K562 (cell line): ENCODE measurements at regions not wholly inside any gene's neighbourhood (a gene's known extent, or its start where the extent isn't known, plus 50 kb on each side); places are given as distances from the start of the nearest gene placed in this dataset.

Experiments
- ATAC-seq: fragments of 200-7000 bp; cut with Tn5 transposase; 3 replicates; pipeline ENCODE4 v1.9.1; 2020; ENCODE audit warnings: moderate library complexity
- BruUV-seq: library from RNA; stranded (reverse); fragments of 400-500 nt; replicated peaks from 2 replicates; lab custom pipeline; 2021; lab: Mats Ljungman, UMichigan
- CTCF ChIA-PET: fragments of 300-600 bp; formaldehyde crosslinking; extraction: SDS; loops from one replicate; lab custom pipeline; 2021; ENCODE audit warnings: low intra/inter-chr PET ratio; lab: Yijun Ruan, JAX
- POLR2A ChIA-PET: fragments of 300-600, 350-650 bp; sonication (Branson Sonifier 250); formaldehyde crosslinking; extraction: SDS; loops from one replicate; lab custom pipeline; 2021; ENCODE audit warnings: antibody characterized with exemption, inconsistent platforms; lab: Yijun Ruan, JAX
- DNase-seq, 4 experiments: peaks; one replicate each; pipeline versions ENCODE4 v3.0.0 to v3.0.0-alpha.2; 2011 to 2018; ENCODE audit warnings: low spot score in 3 of 4, mixed read lengths in 3 of 4; ENCODE audit errors: extremely low read depth in 1 of 4
- FAIRE-seq: peaks from 2 replicates; lab custom pipeline; 2011; peaks lifted over from hg19 to GRCh38; lab: Jason Lieb, UNC
- H2AFZ ChIP-seq: 2 replicates; pipeline ENCODE4 v1.6.0; 2011; ENCODE audit warnings: low read depth, low read length, control low read depth, inconsistent platforms
- H3K27ac ChIP-seq: fragments of 200-600 bp; 3 replicates; pipeline ENCODE4 v1.8.0; 2011; ENCODE audit warnings: low read depth, mild to moderate bottlenecking, control low read depth, inconsistent platforms, low read length, moderate library complexity, mixed read lengths; ENCODE audit errors: extremely low read depth
- H3K27me3 ChIP-seq, 2 experiments: fragments of 300-600 bp in 1 of 2; 2 replicates in 1 of 2; 3 replicates in 1 of 2; pipeline versions ENCODE4 v1.6.0 to v1.8.0; 2011; ENCODE audit warnings: inconsistent platforms in 2 of 2, low read length in 2 of 2, mild to moderate bottlenecking in 1 of 2, mixed read lengths in 1 of 2, moderate library complexity in 1 of 2; ENCODE audit not compliant: control insufficient read depth in 2 of 2, insufficient read depth in 2 of 2
- H3K36me3 ChIP-seq: fragments of 300-600 bp; 3 replicates; pipeline ENCODE4 v1.8.0; 2011; ENCODE audit warnings: mild to moderate bottlenecking, low read length, inconsistent platforms; ENCODE audit not compliant: control insufficient read depth, insufficient read depth
- H3K4me1 ChIP-seq, 2 experiments: fragments of 200-600 bp in 1 of 2; replicated peaks in 1 of 2; 2 replicates in 1 of 2; 3 replicates in 1 of 2; pipeline versions ENCODE4 v1.5.1 to v1.8.0; 2011; ENCODE audit warnings: inconsistent platforms in 2 of 2, low read length in 2 of 2, mild to moderate bottlenecking in 1 of 2, mixed read lengths in 1 of 2, moderate library complexity in 1 of 2; ENCODE audit not compliant: control insufficient read depth in 2 of 2, insufficient read depth in 2 of 2
- H3K4me2 ChIP-seq: 2 replicates; pipeline ENCODE4 v1.6.1; 2011; ENCODE audit warnings: low read length, control low read depth, inconsistent platforms, mixed read lengths; ENCODE audit not compliant: insufficient read depth
- H3K4me3 ChIP-seq: fragments of 200-600 bp; sonication (generic), shearing (Covaris generic); 2 replicates; pipeline ENCODE4 v1.5.1; 2016; ENCODE audit warnings: control low read depth, inconsistent platforms
- H3K79me2 ChIP-seq: fragments of 200-600 bp; 3 replicates; pipeline ENCODE4 v1.8.0; 2011; ENCODE audit warnings: low read length, inconsistent platforms; ENCODE audit not compliant: control insufficient read depth, insufficient read depth
- H3K9ac ChIP-seq, 2 experiments: 2 replicates each; pipeline versions ENCODE4 v1.6.0 to v1.6.1; 2011; ENCODE audit warnings: low read depth in 2 of 2, low read length in 2 of 2, control low read depth in 1 of 2, inconsistent platforms in 1 of 2, mild to moderate bottlenecking in 1 of 2, mixed read lengths in 1 of 2; ENCODE audit not compliant: insufficient read depth in 1 of 2
- H3K9me1 ChIP-seq: one replicate; pipeline ENCODE4 v1.6.0; 2011; ENCODE audit warnings: inconsistent platforms, mild to moderate bottlenecking, low read length, moderate library complexity; ENCODE audit not compliant: control insufficient read depth, insufficient read depth
- H3K9me3 ChIP-seq: replicated peaks from 2 replicates; pipeline ENCODE4 v1.5.1; 2011; ENCODE audit warnings: low read depth, low read length, inconsistent platforms; ENCODE audit not compliant: control insufficient read depth, insufficient read depth
- H4K20me1 ChIP-seq: replicated peaks from 2 replicates; pipeline ENCODE4 v1.6.1; 2011; ENCODE audit warnings: low read length, inconsistent platforms, mixed read lengths; ENCODE audit not compliant: control insufficient read depth, insufficient read depth
- CBX2 ChIP-seq: fragments of 200-600 bp; sonication (generic); IDR thresholded peaks from one replicate; pipeline ENCODE4 v1.6.1; 2012; ENCODE audit warnings: mild to moderate bottlenecking, low read length, inconsistent platforms; ENCODE audit not compliant: insufficient read depth, poor library complexity, severe bottlenecking
- CREB3 ChIP-seq: fragments of 450-650 bp; conservative IDR thresholded peaks from 2 replicates; pipeline ENCODE4 v1.6.1; 2016; ENCODE audit warnings: missing genetic modification characterization, low read depth, mild to moderate bottlenecking, missing compliant biosample characterization, moderate library complexity
- CSDE1 ChIP-seq, 2 experiments: fragments of 450-650 bp; IDR thresholded peaks; 2 replicates each; pipeline ENCODE4 v1.6.1; 2016; ENCODE audit warnings: mild to moderate bottlenecking in 1 of 2
- EWSR1 ChIP-seq: fragments of 450-650 bp; IDR thresholded peaks from 2 replicates; pipeline ENCODE4 v1.6.1; 2018; ENCODE audit warnings: borderline replicate concordance, mild to moderate bottlenecking, low read depth, moderate library complexity; ENCODE audit not compliant: partially characterized antibody
- HOMEZ ChIP-seq: fragments of 250-450 bp; sonication (Bioruptor Pico); IDR thresholded peaks from 2 replicates; pipeline ENCODE4 v1.4.0; 2020; ENCODE audit warnings: mild to moderate bottlenecking, moderate library complexity
- MEF2D ChIP-seq: conservative IDR thresholded peaks from 2 replicates; pipeline ENCODE4 v1.6.1; 2016; ENCODE audit warnings: low read depth, missing genetic modification characterization, missing compliant biosample characterization
- PATZ1 ChIP-seq: fragments of 250-450 bp; sonication (Bioruptor Pico); IDR thresholded peaks from 2 replicates; pipeline ENCODE4 v1.5.0; 2020; ENCODE audit warnings: mild to moderate bottlenecking, borderline replicate concordance
- RUNX1 ChIP-seq: sonication (generic); IDR thresholded peaks from 2 replicates; pipeline ENCODE4 v1.6.1; 2016; ENCODE audit warnings: antibody characterized with exemption, low read depth
- ZBTB26 ChIP-seq: fragments of 450-650 bp; formaldehyde crosslinking; IDR thresholded peaks from 2 replicates; pipeline ENCODE4 v1.4.0; 2022; ENCODE audit warnings: missing genetic modification characterization
- ZNF263 ChIP-seq: sonication (generic); formaldehyde crosslinking; IDR thresholded peaks from 2 replicates; pipeline ENCODE4 v1.8.0; 2022; ENCODE audit warnings: mild to moderate bottlenecking, missing genetic modification reagents, borderline replicate concordance
- WGBS: fragments of 100-300 bp; shearing (Covaris generic); methylation state at CpG from one replicate; pipeline ENCODE4 v1.1.6; 2016; ENCODE audit warnings: low coverage, mixed read lengths; ENCODE audit not compliant: insufficient coverage; ENCODE audit errors: missing lambda C conversion rate; 5-methylcytosine and 5-hydroxymethylcytosine counted together
- in situ Hi-C: fragments of 300-500 bp; cut with MboI; formaldehyde crosslinking; loops from 4 replicates; pipeline ENCODE4 v1.15.0; 2018; ENCODE audit warnings: inconsistent platforms, mixed read lengths
- intact Hi-C: fragments of 100-400 bp; cut with micrococcal nuclease; formaldehyde crosslinking; loops from 2 replicates; pipeline ENCODE4 v1.14.2; 2022

- Histone ChIP-seq H3K4me2 (no peak overlapping the region), H3K27ac (no peak overlapping the region), H3K4me3 (no peak overlapping the region), H3K79me2 (no peaks in the 10 kb centered on the region), H3K36me3 (no peaks in the 10 kb centered on the region), H2AFZ (no peak overlapping the region), H3K27me3 (no peaks in the 10 kb centered on the region), H4K20me1 (no peaks in the 10 kb centered on the region), H3K9ac (no peak overlapping the region), H3K9me1 (no peaks in the 10 kb centered on the region), H3K9me3 (no peaks in the 10 kb centered on the region), H3K4me1 (no peaks in the 10 kb centered on the region; a peak in 1 of 5 replicates)
- ChIA-PET POLR2A (no interaction called here), CTCF (no interaction called here)
- intact Hi-C loops (no loop called here), in situ Hi-C loops (no loop called here)
- no TSS peak for BruUV-seq
- no peak for TF ChIP-seq EWSR1
- no peak for TF ChIP-seq ZBTB26
- 0% methylated on average over 4 of the region's 4 CpGs for WGBS
- DNase-seq (no peak), FAIRE-seq (no peak), ATAC-seq (no peak)
Measured at GRCh38 chr20:60509407-60509806, 551.2 kb downstream of the CDH26 start.

GRCh38 chr20:60510356-60510755 lies 552.1 kb downstream of the CDH26 start:
- ATAC-seq = no peak
- TF ChIP-seq CBX2 (no peak), HOMEZ (CRISPR knock-in tag) (no peak), CSDE1 (IDR thresholded peaks at IDR 0.05) (no peak), MEF2D (no peak), CREB3 (tag) (no peak), PATZ1 (CRISPR knock-in tag) (no peak), ZNF263 (CRISPR knock-in tag) (no peak), RUNX1 (no peak)

More at GRCh38 chr20:60510356-60510755, 552.1 kb downstream of the CDH26 start:
- H3K27me3 ChIP-seq = no peaks in the 10 kb centered on the region
- intact Hi-C loops = no loop called here
- no peaks in the 10 kb centered on the region for H3K9me1 ChIP-seq
- ChIA-PET CTCF (no interaction called here), POLR2A (no interaction called here)
- no peak overlapping the region for H3K4me2 ChIP-seq
- WGBS = 2% methylated on average over 4 of the region's 4 CpGs
- H2AFZ ChIP-seq = no peak overlapping the region
- H3K9me3 ChIP-seq = no peaks in the 10 kb centered on the region
- BruUV-seq = no TSS peak
- no peaks in the 10 kb centered on the region for H3K79me2 ChIP-seq
- in situ Hi-C loops = no loop called here
- H3K36me3 ChIP-seq = no peaks in the 10 kb centered on the region
- H3K27ac ChIP-seq = no peak overlapping the region
- H3K4me1 ChIP-seq = no peaks in the 10 kb centered on the region; a peak in 1 of 5 replicates
- H3K9ac ChIP-seq = no peak overlapping the region
- DNase-seq (no peak), FAIRE-seq (no peak)
- H3K4me3 ChIP-seq = no peak overlapping the region
- H4K20me1 ChIP-seq = no peaks in the 10 kb centered on the region
